Aorta (tissue), 5 donors: ENCODE measurements at regions not wholly inside any gene's neighbourhood (a gene's known extent, or its start where the extent isn't known, plus 50 kb on each side); places are given as distances from the start of the nearest gene placed in this dataset.
"Not testable (repeated sequence)": the region's sequence is repeated elsewhere in the genome, so short reads cannot be mapped to it uniquely, and the experiment has no call there.

Experiments
- ATAC-seq: fragments of 200-7000 bp; cut with Tn5 transposase; one replicate; pipeline ENCODE4 v1.9.1; 2022; ENCODE audit warnings: moderate library complexity; ENCODE audit not compliant: low FRiP score
- DNase-seq, 2 donors: peaks; one replicate each; pipeline ENCODE4 v3.0.0-alpha.2; 2020
- H3K27ac ChIP-seq, 2 donors: one replicate each; pipeline ENCODE4 v1.5.1; 2013; ENCODE audit warnings: low read length in 2 of 2, mild to moderate bottlenecking in 2 of 2, moderate library complexity in 2 of 2, control low read depth in 1 of 2, inconsistent platforms in 1 of 2, low read depth in 1 of 2
- H3K27me3 ChIP-seq, 2 donors: one replicate each; pipeline ENCODE4 v1.6.1; 2013; ENCODE audit warnings: control low read depth in 1 of 2, low read length in 1 of 2, mild to moderate bottlenecking in 1 of 2, moderate library complexity in 1 of 2; ENCODE audit not compliant: insufficient read depth in 2 of 2, control insufficient read depth in 1 of 2
- H3K36me3 ChIP-seq, 2 donors: one replicate each; pipeline ENCODE4 v1.6.1; 2013; ENCODE audit warnings: control low read depth in 1 of 2, low read length in 1 of 2, mild to moderate bottlenecking in 1 of 2; ENCODE audit not compliant: insufficient read depth in 2 of 2, control insufficient read depth in 1 of 2
- H3K4me1 ChIP-seq, 2 donors: one replicate each; pipeline ENCODE4 v1.6.1; 2013; ENCODE audit warnings: low read length in 2 of 2, control low read depth in 1 of 2, mild to moderate bottlenecking in 1 of 2, moderate library complexity in 1 of 2; ENCODE audit not compliant: insufficient read depth in 2 of 2, control insufficient read depth in 1 of 2
- H3K4me3 ChIP-seq, 2 donors: one replicate each; pipeline ENCODE4 v1.5.1; 2013; ENCODE audit warnings: low read length in 2 of 2, control low read depth in 1 of 2, mild to moderate bottlenecking in 1 of 2
- H3K9me3 ChIP-seq: one replicate; pipeline ENCODE4 v1.6.1; 2013; ENCODE audit warnings: mild to moderate bottlenecking, low read length; ENCODE audit not compliant: control insufficient read depth
- WGBS, 2 donors: extraction: QIAGEN DNeasy Blood & Tissue Kit; methylation state at CpG; one replicate each; pipeline ENCODE4 v1.1.7; 2013; 5-methylcytosine and 5-hydroxymethylcytosine counted together
- intact Hi-C, 2 donors: fragments of 100-400 bp; cut with DNase I; formaldehyde crosslinking; loops; one replicate each; pipeline versions ENCODE4 v1.14.2 to v1.15.0; 2022
- donor health status: healthy with polysubstance abuse.
- donor health status: Bipolar disorder and iron deficiency.
- donor health status: DM: no; HTN: no; CAD: no.
- donor health status: DM: no; HTN: no; CAD: no.
- donor health status: DM: yes; HTN: yes; CAD: no.

DNA sequence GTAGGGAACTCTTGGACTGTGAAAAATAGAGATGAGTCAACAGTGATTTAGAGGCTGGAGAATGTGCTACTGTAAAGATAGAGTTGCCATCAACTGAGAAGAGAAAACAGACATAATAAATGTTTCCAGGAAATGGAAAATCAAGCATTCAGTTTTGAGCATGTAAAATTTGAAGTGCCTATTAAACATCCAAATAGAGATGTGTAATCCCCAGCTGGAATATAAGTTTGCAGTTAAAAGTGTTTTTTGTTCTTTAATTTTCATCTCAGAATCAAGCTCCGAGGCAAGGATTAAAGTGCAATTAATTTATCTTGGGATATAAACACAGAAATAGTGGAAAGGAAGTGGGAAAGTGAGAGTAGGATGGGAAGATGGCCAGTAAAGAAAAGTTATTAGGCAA lies 666.0 kb upstream of the RAG2 start:
- 67 to 83% methylated on average over 1 of the region's 1 CpG for WGBS, 2 donors
- H3K27ac ChIP-seq, result no peak overlapping the region
- ATAC-seq (no peak), DNase-seq (no peak)
- no peaks in the 10 kb centered on the region for H3K9me3 ChIP-seq
- no peaks in the 10 kb centered on the region for H3K27me3 ChIP-seq
- H3K36me3 ChIP-seq, result no peaks in the 10 kb centered on the region
- no peaks in the 10 kb centered on the region for H3K4me1 ChIP-seq
- intact Hi-C loops, result no loop called here
- no peak overlapping the region for H3K4me3 ChIP-seq

- WGBS, 2 donors, result 88 to 90% methylated on average over 9 of the region's 9 CpGs
These were observed 665.4 kb upstream of the RAG2 start for GRCh38 chr11:37263467-37263866.

GRCh38 chr11:37259734-37260133 lies 661.7 kb upstream of the RAG2 start:
- no peak overlapping the region for H3K27ac ChIP-seq
- H3K4me3 ChIP-seq, result no peak overlapping the region
- intact Hi-C loops, result no loop called here
- WGBS, 2 donors, result 28 to 29% methylated on average over 3 of the region's 3 CpGs
- ATAC-seq (no peak), DNase-seq (no peak)
- no peaks in the 10 kb centered on the region for H3K27me3 ChIP-seq
- no peaks in the 10 kb centered on the region for H3K4me1 ChIP-seq
- H3K9me3 ChIP-seq, result no peaks in the 10 kb centered on the region
- no peaks in the 10 kb centered on the region for H3K36me3 ChIP-seq

More at GRCh38 chr11:37263467-37263866, 665.4 kb upstream of the RAG2 start:
- H3K27ac ChIP-seq, H3K36me3 ChIP-seq, H3K9me3 ChIP-seq, H3K27me3 ChIP-seq, H3K4me3 ChIP-seq, H3K4me1 ChIP-seq, intact Hi-C loops, ATAC-seq: not testable (repeated sequence)
- DNase-seq, result peak in 1 of 2 donors; percentile 62

- Histone ChIP-seq H3K36me3 (no peaks in the 10 kb centered on the region), H3K27ac (no peak overlapping the region), H3K9me3 (peaks cover 3% of the 10 kb centered on the region), H3K4me1 (no peaks in the 10 kb centered on the region), H3K27me3 (no peaks in the 10 kb centered on the region), H3K4me3 (no peak overlapping the region)
- ATAC-seq, result no peak
- WGBS, 2 donors, result 68 to 72% methylated on average over 2 of the region's 2 CpGs
- DNase-seq, result no peak
- intact Hi-C loops, result no loop called here
These were observed 650.1 kb upstream of the RAG2 start for GRCh38 chr11:37248145-37248544.

- intact Hi-C loops, DNase-seq, H3K9me3 ChIP-seq, H3K4me1 ChIP-seq, H3K27me3 ChIP-seq, H3K4me3 ChIP-seq, ATAC-seq, H3K36me3 ChIP-seq, H3K27ac ChIP-seq: not testable (repeated sequence)
- WGBS, 2 donors, result 84 to 93% methylated on average over 14 to 15 of the region's 15 CpGs
These were observed 648.1 kb upstream of the RAG2 start for GRCh38 chr11:37246092-37246491.

GRCh38 chr11:37230865-37231264 lies 632.8 kb upstream of the RAG2 start:
- DNase-seq (no peak), ATAC-seq (no peak)
- H3K27me3 ChIP-seq, result no peaks in the 10 kb centered on the region
- H3K9me3 ChIP-seq, result no peaks in the 10 kb centered on the region
- no peaks in the 10 kb centered on the region for H3K4me1 ChIP-seq
- no peak overlapping the region for H3K4me3 ChIP-seq
- H3K36me3 ChIP-seq, result no peaks in the 10 kb centered on the region
- H3K27ac ChIP-seq, result no peak overlapping the region
- 78 to 80% methylated on average over 1 of the region's 1 CpG for WGBS, 2 donors
- intact Hi-C loops, result no loop called here

DNA sequence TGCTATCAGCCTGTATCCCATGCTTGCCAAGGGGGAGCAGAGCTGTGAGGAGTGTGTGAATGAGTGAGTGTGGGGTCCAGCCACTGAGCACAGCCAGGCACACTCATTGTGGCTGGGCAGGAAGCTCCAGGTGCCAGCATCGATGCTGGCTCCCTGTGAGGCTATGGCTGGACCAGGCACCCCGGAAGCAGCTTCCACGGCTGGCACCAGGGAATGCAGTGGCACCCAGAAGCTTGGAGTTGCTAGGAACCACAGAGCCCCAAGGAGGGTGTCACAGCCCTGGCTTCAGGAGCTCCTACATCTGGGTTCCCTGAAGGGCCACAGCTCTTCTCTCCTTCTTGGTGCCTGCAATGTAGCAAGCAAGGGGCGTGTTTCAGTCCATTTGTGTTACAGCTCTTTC lies 625.9 kb upstream of the RAG2 start:
- Histone ChIP-seq H3K27me3 (no peaks in the 10 kb centered on the region), H3K36me3 (no peaks in the 10 kb centered on the region), H3K27ac (no peak overlapping the region), H3K4me3 (no peak overlapping the region), H3K9me3 (peaks cover 2% of the 10 kb centered on the region), H3K4me1 (no peaks in the 10 kb centered on the region)
- intact Hi-C loops, result no loop called here
- DNase-seq (no peak), ATAC-seq (peak; percentile 47)
- WGBS, 2 donors, result 84% methylated on average over 3 to 4 of the region's 4 CpGs

DNA sequence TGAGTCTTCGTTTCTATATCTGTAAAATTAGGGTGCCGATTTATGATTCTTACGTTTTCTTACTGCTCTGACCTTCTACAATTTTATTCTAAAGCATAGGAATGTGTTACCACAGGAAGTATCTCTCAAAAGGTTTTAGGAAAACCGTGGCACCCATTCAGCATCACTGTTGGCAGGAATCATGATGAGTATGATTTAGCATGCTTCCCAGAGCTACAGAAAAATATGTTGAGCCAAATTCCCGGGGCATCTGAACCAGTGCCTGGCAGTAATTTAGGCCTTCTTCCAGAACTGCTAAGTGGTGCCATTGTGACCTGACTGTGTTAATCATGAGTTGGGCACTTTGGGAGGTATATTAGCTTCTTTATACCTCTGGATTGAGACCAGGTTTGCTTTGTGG lies 605.0 kb upstream of the RAG2 start:
- no peak for DNase-seq
- WGBS, 2 donors, result 52 to 59% methylated on average over 5 of the region's 5 CpGs
- Histone ChIP-seq H3K4me3 (no peak overlapping the region), H3K27me3 (no peaks in the 10 kb centered on the region), H3K36me3 (no peaks in the 10 kb centered on the region), H3K4me1 (no peaks in the 10 kb centered on the region), H3K27ac (no peak overlapping the region), H3K9me3 (no peaks in the 10 kb centered on the region)
- intact Hi-C loops, result no loop called here
- ATAC-seq, result no peak

- intact Hi-C loops, result no loop called here
- DNase-seq (no peak), ATAC-seq (no peak)
- H3K9me3 ChIP-seq, result no peaks in the 10 kb centered on the region
- H3K27me3 ChIP-seq, result peaks cover 0 to 1% of the 10 kb centered on the region in 2 donors
- H3K36me3 ChIP-seq, result no peaks in the 10 kb centered on the region
- H3K4me3 ChIP-seq, result no peak overlapping the region
- H3K27ac ChIP-seq, result no peak overlapping the region
- H3K4me1 ChIP-seq, result no peaks in the 10 kb centered on the region
- WGBS, 2 donors, result 64 to 76% methylated on average over 1 of the region's 1 CpG
These were observed 601.0 kb upstream of the RAG2 start for GRCh38 chr11:37199082-37199481.
